PC-9 (cell line): ENCODE measurements at regions not wholly inside any gene's neighbourhood (a gene's known extent, or its start where the extent isn't known, plus 50 kb on each side); places are given as distances from the start of the nearest gene placed in this dataset.

ENCODE experiments used
- CTCF ChIP-seq: fragments of 200-600 bp; sonication (generic); conservative IDR thresholded peaks from 2 replicates; pipeline ENCODE4 v1.6.1; 2017; ENCODE audit warnings: mixed run types, antibody characterized with exemption, mild to moderate bottlenecking, moderate library complexity
- EZH2 ChIP-seq: fragments of 200-600 bp; sonication (generic); IDR thresholded peaks from 2 replicates; pipeline ENCODE4 v1.8.0; 2017; ENCODE audit warnings: antibody characterized with exemption, low read depth

- TF ChIP-seq CTCF (peak; percentile 82), EZH2 (no peak)
Observed at GRCh38 chr2:172226244-172227061, 123.8 kb upstream of the DLX2 start.
